ENCODE measurements at regions not wholly inside any gene's neighbourhood (a gene's known extent, or its start where the extent isn't known, plus 50 kb on each side); places are given as distances from the start of the nearest gene placed in this dataset.

DNA sequence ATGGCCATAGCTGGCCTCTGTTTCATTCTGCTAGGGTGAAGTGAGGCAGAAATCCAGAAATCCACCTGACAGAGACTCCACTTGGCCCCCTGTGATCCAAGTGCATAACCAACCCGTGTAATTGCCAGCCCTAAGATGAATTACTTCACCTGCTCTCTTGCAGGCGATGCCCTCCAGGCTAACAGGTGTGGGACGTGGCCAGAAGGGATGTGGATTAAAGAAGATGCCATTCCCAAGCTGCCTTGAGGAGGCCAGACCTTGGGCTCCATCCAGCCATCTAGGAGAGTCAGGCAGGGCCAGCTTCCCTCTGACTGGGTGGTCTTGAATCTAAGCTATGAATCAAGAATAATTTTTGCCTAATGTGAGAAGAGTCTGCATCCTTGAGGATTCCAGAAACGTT, 154.5 kb upstream of the BNIP2 start:
- intact Hi-C loops (cut with micrococcal nuclease; ENCODE audit: unreplicated experiment) (no loop called here), in situ Hi-C loops (cut with HindIII; ENCODE audit: low pct_unique_long_range_greater_than_20kb, low sequenced_read_pairs) (no loop called here)
- no peaks in the 10 kb centered on the region for H3K9me3 ChIP-seq (ENCODE audit: control insufficient read depth, insufficient read depth, low read depth, low read length)
- ATAC-seq (no peak), DNase-seq (ENCODE audit: low read depth, low spot score) (no peak)
- POLR2A ChIA-PET: no interaction called here
- no peaks in the 10 kb centered on the region for H3K27me3 ChIP-seq (ENCODE audit: control insufficient read depth, insufficient read depth, low read length)
- BruUV-seq (replicated peaks): no TSS peak
- H3K27ac ChIP-seq (ENCODE audit: low read length): no peak overlapping the region
- CTCF ChIA-PET: no interaction called here
- TF ChIP-seq SIN3A (IDR thresholded peaks at IDR 0.05; ENCODE audit: borderline replicate concordance, insufficient read depth, low read depth, low read length) (no peak), POLR2AphosphoS5 (IDR thresholded peaks at IDR 0.05; ENCODE audit: low read depth, low read length) (no peak), TCF7L2 (IDR thresholded peaks at IDR 0.05; ENCODE audit: low read depth, low read length) (no peak)
- TF ChIP-seq, protein P1, sequence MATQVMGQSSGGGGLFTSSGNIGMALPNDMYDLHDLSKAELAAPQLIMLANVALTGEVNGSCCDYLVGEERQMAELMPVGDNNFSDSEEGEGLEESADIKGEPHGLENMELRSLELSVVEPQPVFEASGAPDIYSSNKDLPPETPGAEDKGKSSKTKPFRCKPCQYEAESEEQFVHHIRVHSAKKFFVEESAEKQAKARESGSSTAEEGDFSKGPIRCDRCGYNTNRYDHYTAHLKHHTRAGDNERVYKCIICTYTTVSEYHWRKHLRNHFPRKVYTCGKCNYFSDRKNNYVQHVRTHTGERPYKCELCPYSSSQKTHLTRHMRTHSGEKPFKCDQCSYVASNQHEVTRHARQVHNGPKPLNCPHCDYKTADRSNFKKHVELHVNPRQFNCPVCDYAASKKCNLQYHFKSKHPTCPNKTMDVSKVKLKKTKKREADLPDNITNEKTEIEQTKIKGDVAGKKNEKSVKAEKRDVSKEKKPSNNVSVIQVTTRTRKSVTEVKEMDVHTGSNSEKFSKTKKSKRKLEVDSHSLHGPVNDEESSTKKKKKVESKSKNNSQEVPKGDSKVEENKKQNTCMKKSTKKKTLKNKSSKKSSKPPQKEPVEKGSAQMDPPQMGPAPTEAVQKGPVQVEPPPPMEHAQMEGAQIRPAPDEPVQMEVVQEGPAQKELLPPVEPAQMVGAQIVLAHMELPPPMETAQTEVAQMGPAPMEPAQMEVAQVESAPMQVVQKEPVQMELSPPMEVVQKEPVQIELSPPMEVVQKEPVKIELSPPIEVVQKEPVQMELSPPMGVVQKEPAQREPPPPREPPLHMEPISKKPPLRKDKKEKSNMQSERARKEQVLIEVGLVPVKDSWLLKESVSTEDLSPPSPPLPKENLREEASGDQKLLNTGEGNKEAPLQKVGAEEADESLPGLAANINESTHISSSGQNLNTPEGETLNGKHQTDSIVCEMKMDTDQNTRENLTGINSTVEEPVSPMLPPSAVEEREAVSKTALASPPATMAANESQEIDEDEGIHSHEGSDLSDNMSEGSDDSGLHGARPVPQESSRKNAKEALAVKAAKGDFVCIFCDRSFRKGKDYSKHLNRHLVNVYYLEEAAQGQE (IDR thresholded peaks at IDR 0.05; ENCODE audit: insufficient read depth in 1 of 2, low read depth in 2 of 2, low read length in 1 of 2): no peak
- TF ChIP-seq, protein P2, sequence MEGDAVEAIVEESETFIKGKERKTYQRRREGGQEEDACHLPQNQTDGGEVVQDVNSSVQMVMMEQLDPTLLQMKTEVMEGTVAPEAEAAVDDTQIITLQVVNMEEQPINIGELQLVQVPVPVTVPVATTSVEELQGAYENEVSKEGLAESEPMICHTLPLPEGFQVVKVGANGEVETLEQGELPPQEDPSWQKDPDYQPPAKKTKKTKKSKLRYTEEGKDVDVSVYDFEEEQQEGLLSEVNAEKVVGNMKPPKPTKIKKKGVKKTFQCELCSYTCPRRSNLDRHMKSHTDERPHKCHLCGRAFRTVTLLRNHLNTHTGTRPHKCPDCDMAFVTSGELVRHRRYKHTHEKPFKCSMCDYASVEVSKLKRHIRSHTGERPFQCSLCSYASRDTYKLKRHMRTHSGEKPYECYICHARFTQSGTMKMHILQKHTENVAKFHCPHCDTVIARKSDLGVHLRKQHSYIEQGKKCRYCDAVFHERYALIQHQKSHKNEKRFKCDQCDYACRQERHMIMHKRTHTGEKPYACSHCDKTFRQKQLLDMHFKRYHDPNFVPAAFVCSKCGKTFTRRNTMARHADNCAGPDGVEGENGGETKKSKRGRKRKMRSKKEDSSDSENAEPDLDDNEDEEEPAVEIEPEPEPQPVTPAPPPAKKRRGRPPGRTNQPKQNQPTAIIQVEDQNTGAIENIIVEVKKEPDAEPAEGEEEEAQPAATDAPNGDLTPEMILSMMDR (IDR thresholded peaks at IDR 0.05): no peak
- no peaks in the 10 kb centered on the region for H3K36me3 ChIP-seq (ENCODE audit: control insufficient read depth, insufficient read depth, low read length)
- no peaks in the 10 kb centered on the region for H3K4me1 ChIP-seq (ENCODE audit: control insufficient read depth, insufficient read depth, low read length)
- H3K4me3 ChIP-seq (ENCODE audit: low read depth in 2 of 2, low read length in 2 of 2): no peak overlapping the region

GRCh38 chr15:59841036-59841435, 151.9 kb upstream of the BNIP2 start:
- ChIA-PET CTCF (no interaction called here), POLR2A (interaction anchor here (0.7 kb wide), 1 partner anchor 28 kb away, joined by 4 read pairs; no protein-coding TSS in a partner anchor)
- H3K36me3 ChIP-seq (ENCODE audit: control insufficient read depth, insufficient read depth, low read length): no peaks in the 10 kb centered on the region
- no peaks in the 10 kb centered on the region for H3K9me3 ChIP-seq (ENCODE audit: control insufficient read depth, insufficient read depth, low read depth, low read length)
- DNase-seq (ENCODE audit: low read depth, low spot score) (no peak), ATAC-seq (no peak)
- BruUV-seq (replicated peaks): no TSS peak
- TF ChIP-seq TCF7L2 (IDR thresholded peaks at IDR 0.05; ENCODE audit: low read depth, low read length): no peak
- TF ChIP-seq, protein P1 (IDR thresholded peaks at IDR 0.05; ENCODE audit: insufficient read depth in 1 of 2, low read depth in 2 of 2, low read length in 1 of 2): no peak
- no peak for TF ChIP-seq SIN3A (IDR thresholded peaks at IDR 0.05; ENCODE audit: borderline replicate concordance, insufficient read depth, low read depth, low read length)
- no peak for TF ChIP-seq POLR2AphosphoS5 (IDR thresholded peaks at IDR 0.05; ENCODE audit: low read depth, low read length)
- TF ChIP-seq, protein P2 (IDR thresholded peaks at IDR 0.05): no peak
- no peaks in the 10 kb centered on the region for H3K4me1 ChIP-seq (ENCODE audit: control insufficient read depth, insufficient read depth, low read length)
- in situ Hi-C loops (cut with HindIII; ENCODE audit: low pct_unique_long_range_greater_than_20kb, low sequenced_read_pairs): no loop called here
- no peak overlapping the region for H3K27ac ChIP-seq (ENCODE audit: low read length)
- intact Hi-C loops (cut with micrococcal nuclease; ENCODE audit: unreplicated experiment): no loop called here
- H3K27me3 ChIP-seq (ENCODE audit: control insufficient read depth, insufficient read depth, low read length): 0 out of 2 replicates have a peak, but pooled peaks cover 2% of the 10 kb centered on the region
- no peak overlapping the region for H3K4me3 ChIP-seq (ENCODE audit: low read depth in 2 of 2, low read length in 2 of 2)

Data from Panc1 (cell line).